Prostate gland (tissue), 2 donors: ENCODE measurements at regions not wholly inside any gene's neighbourhood (a gene's known extent, or its start where the extent isn't known, plus 50 kb on each side); places are given as distances from the start of the nearest gene placed in this dataset.

Source experiments
- DNase-seq: peaks from one replicate; pipeline ENCODE4 v3.0.0-alpha.2; 2019; ENCODE audit warnings: low spot score
- H3K27ac ChIP-seq, 2 donors: fragments of 200-600 bp; sonication (generic); 2 replicates each; pipeline ENCODE4 v1.5.1; 2017 to 2019
- H3K27me3 ChIP-seq: fragments of 200-600 bp; sonication (generic); replicated peaks from 2 replicates; pipeline ENCODE4 v1.5.1; 2019; ENCODE audit not compliant: insufficient read depth
- H3K36me3 ChIP-seq, 2 donors: fragments of 200-600 bp; sonication (generic); 1 replicate in 1 of 2; 2 replicates in 1 of 2; pipeline versions ENCODE4 v1.5.1 to v1.8.1; 2017 to 2019
- H3K4me1 ChIP-seq: fragments of 200-600 bp; sonication (generic); replicated peaks from 2 replicates; pipeline ENCODE4 v1.5.1; 2019
- H3K4me3 ChIP-seq, 2 donors: fragments of 200-600 bp; sonication (generic); 2 replicates each; pipeline ENCODE4 v1.5.1; 2017 to 2019
- H3K9me3 ChIP-seq: fragments of 200-600 bp; sonication (generic); 2 replicates; pipeline ENCODE4 v1.5.1; 2017
- POLR2A ChIP-seq: fragments of 450-650 bp; IDR thresholded peaks from one replicate; pipeline ENCODE4 v1.6.1; 2016; ENCODE audit warnings: antibody characterized with exemption, mild to moderate bottlenecking
- POLR2AphosphoS5 ChIP-seq: sonication (generic); formaldehyde crosslinking; IDR thresholded peaks from one replicate; pipeline ENCODE4 v1.6.1; 2017; ENCODE audit warnings: antibody characterized with exemption
- WGBS: methylation state at CpG from one replicate; pipeline ENCODE4 v1.1.5; 2018; 5-methylcytosine and 5-hydroxymethylcytosine counted together
- intact Hi-C: fragments of 100-400 bp; cut with DNase I; formaldehyde crosslinking; loops from one replicate; pipeline ENCODE4 v1.14.2; 2022
- TF ChIP-seq, protein P1 (sequence below), 4 experiments: fragments of 200-600 bp in 2 of 4; fragments of 450-650 bp in 2 of 4; sonication (generic) in 2 of 4; IDR thresholded peaks; 1 replicate in 3 of 4; 2 replicates in 1 of 4; pipeline ENCODE4 v1.5.1; 2016 to 2019; ENCODE audit warnings: antibody characterized with exemption in 4 of 4, mild to moderate bottlenecking in 2 of 4, moderate library complexity in 2 of 4

- no peaks in the 10 kb centered on the region for H3K27me3 ChIP-seq
- no peak overlapping the region for H3K4me3 ChIP-seq
- H3K27ac ChIP-seq, result no peak overlapping the region
- 92% methylated on average over 3 of the region's 3 CpGs for WGBS
- no peaks in the 10 kb centered on the region for H3K9me3 ChIP-seq
- TF ChIP-seq, protein P1, sequence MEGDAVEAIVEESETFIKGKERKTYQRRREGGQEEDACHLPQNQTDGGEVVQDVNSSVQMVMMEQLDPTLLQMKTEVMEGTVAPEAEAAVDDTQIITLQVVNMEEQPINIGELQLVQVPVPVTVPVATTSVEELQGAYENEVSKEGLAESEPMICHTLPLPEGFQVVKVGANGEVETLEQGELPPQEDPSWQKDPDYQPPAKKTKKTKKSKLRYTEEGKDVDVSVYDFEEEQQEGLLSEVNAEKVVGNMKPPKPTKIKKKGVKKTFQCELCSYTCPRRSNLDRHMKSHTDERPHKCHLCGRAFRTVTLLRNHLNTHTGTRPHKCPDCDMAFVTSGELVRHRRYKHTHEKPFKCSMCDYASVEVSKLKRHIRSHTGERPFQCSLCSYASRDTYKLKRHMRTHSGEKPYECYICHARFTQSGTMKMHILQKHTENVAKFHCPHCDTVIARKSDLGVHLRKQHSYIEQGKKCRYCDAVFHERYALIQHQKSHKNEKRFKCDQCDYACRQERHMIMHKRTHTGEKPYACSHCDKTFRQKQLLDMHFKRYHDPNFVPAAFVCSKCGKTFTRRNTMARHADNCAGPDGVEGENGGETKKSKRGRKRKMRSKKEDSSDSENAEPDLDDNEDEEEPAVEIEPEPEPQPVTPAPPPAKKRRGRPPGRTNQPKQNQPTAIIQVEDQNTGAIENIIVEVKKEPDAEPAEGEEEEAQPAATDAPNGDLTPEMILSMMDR (IDR thresholded peaks at IDR 0.05), result no peak
- no peak for TF ChIP-seq POLR2A
- no peaks in the 10 kb centered on the region for H3K36me3 ChIP-seq
- intact Hi-C loops, result no loop called here
- H3K4me1 ChIP-seq, result no peaks in the 10 kb centered on the region
- DNase-seq, result no peak
Measured at GRCh38 chr16:54398986-54399385, 112.4 kb upstream of the IRX3 start.

DNA sequence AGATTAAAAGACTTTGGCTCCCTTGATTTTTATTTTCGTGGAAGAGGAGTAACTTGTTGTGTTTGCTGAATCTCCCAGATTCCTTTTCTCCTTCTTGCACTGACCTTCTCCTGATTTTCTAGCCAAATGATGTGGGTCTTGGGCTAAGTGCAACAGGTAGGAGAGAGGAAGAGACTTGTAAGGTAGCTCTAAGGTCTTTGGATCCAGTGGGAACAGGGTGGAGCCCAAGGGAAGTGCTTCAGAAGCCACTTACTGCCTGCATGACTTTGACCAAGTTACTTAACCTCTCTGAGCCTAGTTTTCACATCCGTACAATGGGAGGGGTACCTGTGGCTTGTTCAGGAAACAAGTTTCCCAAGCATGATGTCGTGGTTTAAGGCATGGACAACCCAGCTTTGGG is 111.3 kb upstream of the IRX3 start:
- no peaks in the 10 kb centered on the region for H3K36me3 ChIP-seq
- 71% methylated on average over 3 of the region's 3 CpGs for WGBS
- no peaks in the 10 kb centered on the region for H3K4me1 ChIP-seq
- TF ChIP-seq POLR2A (no peak), POLR2AphosphoS5 (no peak)
- TF ChIP-seq, protein P1 (IDR thresholded peaks at IDR 0.05), result no peak
- H3K27ac ChIP-seq, result no peak overlapping the region
- no peaks in the 10 kb centered on the region for H3K27me3 ChIP-seq
- intact Hi-C loops, result no loop called here
- DNase-seq, result no peak
- no peaks in the 10 kb centered on the region for H3K9me3 ChIP-seq
- no peak overlapping the region for H3K4me3 ChIP-seq

GRCh38 chr16:54397190-54397835 is 110.7 kb upstream of the IRX3 start:
- Histone ChIP-seq H3K36me3 (no peaks in the 10 kb centered on the region), H3K4me3 (no peak overlapping the region), H3K4me1 (no peaks in the 10 kb centered on the region), H3K9me3 (no peaks in the 10 kb centered on the region), H3K27ac (no peak overlapping the region), H3K27me3 (no peaks in the 10 kb centered on the region)
- DNase-seq, result no peak
- WGBS, result 80% methylated on average over 11 of the region's 11 CpGs
- TF ChIP-seq POLR2A, result no peak
- TF ChIP-seq, protein P1 (IDR thresholded peaks at IDR 0.05), result no peak
- TF ChIP-seq POLR2AphosphoS5, result no peak
- intact Hi-C loops, result no loop called here

DNA sequence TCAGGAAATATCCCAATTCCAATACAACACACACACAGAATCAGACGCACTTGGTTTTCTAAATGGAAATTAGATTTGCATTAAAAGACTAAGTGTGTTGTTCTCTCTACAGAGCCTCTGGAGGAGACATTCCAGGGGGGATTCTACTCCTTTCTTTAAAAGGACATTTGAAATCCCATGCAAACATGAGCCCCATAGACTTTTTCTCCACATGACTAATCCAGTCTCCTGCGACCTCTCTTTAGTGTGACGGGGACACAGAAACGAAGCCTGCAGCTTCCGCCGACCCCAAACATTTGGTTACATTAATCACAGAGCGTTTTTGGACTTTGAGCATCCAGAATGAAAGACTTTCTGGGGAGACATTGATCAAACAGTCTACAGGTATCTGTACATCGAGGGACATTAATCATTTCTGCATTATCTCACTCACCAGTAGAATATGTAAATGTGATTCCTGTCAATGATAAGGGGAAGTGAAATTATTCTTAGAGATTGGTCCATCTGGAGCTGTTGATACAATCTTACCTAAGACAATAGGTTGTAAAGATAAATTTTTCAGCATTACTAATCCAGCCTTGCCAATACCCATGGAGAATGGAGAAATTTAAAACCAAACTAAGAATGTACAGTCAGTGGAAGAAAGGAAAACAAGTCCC is 103.4 kb upstream of the IRX3 start:
- WGBS, result 68% methylated on average over 8 of the region's 8 CpGs
- Histone ChIP-seq H3K4me3 (no peak overlapping the region), H3K4me1 (no peaks in the 10 kb centered on the region), H3K27me3 (no peaks in the 10 kb centered on the region), H3K9me3 (no peaks in the 10 kb centered on the region), H3K36me3 (no peaks in the 10 kb centered on the region), H3K27ac (no peak overlapping the region)
- no peak for TF ChIP-seq POLR2AphosphoS5
- no peak for DNase-seq
- intact Hi-C loops, result no loop called here

GRCh38 chr16:54385141-54385540 is 98.6 kb upstream of the IRX3 start:
- no peak overlapping the region for H3K4me3 ChIP-seq
- intact Hi-C loops, result no loop called here
- no peaks in the 10 kb centered on the region for H3K9me3 ChIP-seq
- peak; percentile 11 for DNase-seq
- H3K27me3 ChIP-seq, result no peaks in the 10 kb centered on the region
- H3K4me1 ChIP-seq, result no peaks in the 10 kb centered on the region
- H3K27ac ChIP-seq, result no peak overlapping the region
- no peaks in the 10 kb centered on the region for H3K36me3 ChIP-seq
- WGBS, result 16% methylated on average over 2 of the region's 2 CpGs
- TF ChIP-seq, protein P1 (IDR thresholded peaks at IDR 0.05), result no peak
- peak; percentile 43 for TF ChIP-seq POLR2AphosphoS5
